Urinary bladder (tissue), 3 donors: ENCODE measurements at regions not wholly inside any gene's neighbourhood (a gene's known extent, or its start where the extent isn't known, plus 50 kb on each side); places are given as distances from the start of the nearest gene placed in this dataset.

Experiments used
- DNase-seq: peaks from one replicate; pipeline ENCODE4 v3.0.0-alpha.2; 2015; ENCODE audit errors: extremely low spot score
- H3K27ac ChIP-seq: one replicate; pipeline ENCODE4 v1.5.1; 2013; ENCODE audit warnings: low read depth, mild to moderate bottlenecking, moderate library complexity
- H3K36me3 ChIP-seq: one replicate; pipeline ENCODE4 v1.6.1; 2013; ENCODE audit warnings: mild to moderate bottlenecking, moderate library complexity; ENCODE audit not compliant: insufficient read depth
- H3K4me1 ChIP-seq: one replicate; pipeline ENCODE4 v1.6.1; 2013; ENCODE audit warnings: mild to moderate bottlenecking, moderate library complexity; ENCODE audit not compliant: insufficient read depth
- H3K4me3 ChIP-seq: one replicate; pipeline ENCODE4 v1.5.1; 2013; ENCODE audit warnings: low read depth, low read length
- WGBS: extraction: QIAGEN DNeasy Blood & Tissue Kit; methylation state at CpG from one replicate; pipeline ENCODE4 v1.1.7; 2013; 5-methylcytosine and 5-hydroxymethylcytosine counted together
- donor health status: healthy with polysubstance abuse.
- donor health status: healthy.

GRCh38 chr3:16724487-16724886, 119.3 kb upstream of the DAZL start:
- Histone ChIP-seq H3K4me1 (no peaks in the 10 kb centered on the region), H3K4me3 (no peak overlapping the region), H3K36me3 (no peaks in the 10 kb centered on the region), H3K27ac (no peak overlapping the region)
- 57% methylated on average over 3 of the region's 3 CpGs for WGBS
- DNase-seq, result no peak

GRCh38 chr3:16725972-16726371, 120.7 kb upstream of the DAZL start:
- Histone ChIP-seq H3K4me1 (no peaks in the 10 kb centered on the region), H3K27ac (no peak overlapping the region), H3K36me3 (no peaks in the 10 kb centered on the region), H3K4me3 (no peak overlapping the region)
- DNase-seq, result no peak
- 0% methylated on average over 1 of the region's 1 CpG for WGBS

GRCh38 chr3:16728770-16729745, 123.8 kb upstream of the DAZL start:
- no peaks in the 10 kb centered on the region for H3K4me1 ChIP-seq
- H3K27ac ChIP-seq, result no peak overlapping the region
- H3K4me3 ChIP-seq, result no peak overlapping the region
- H3K36me3 ChIP-seq, result no peaks in the 10 kb centered on the region
- 68% methylated on average over 4 of the region's 4 CpGs for WGBS
- no peak for DNase-seq

- Histone ChIP-seq H3K36me3 (no peaks in the 10 kb centered on the region), H3K27ac (no peak overlapping the region), H3K4me1 (no peaks in the 10 kb centered on the region), H3K4me3 (no peak overlapping the region)
- WGBS, result 91% methylated on average over 1 of the region's 1 CpG
- DNase-seq, result no peak
Observed at GRCh38 chr3:16738451-16738850, 133.2 kb upstream of the DAZL start.

- no peak overlapping the region for H3K4me3 ChIP-seq
- no peak overlapping the region for H3K27ac ChIP-seq
- WGBS, result 58% methylated on average over 5 of the region's 5 CpGs
- no peaks in the 10 kb centered on the region for H3K36me3 ChIP-seq
- H3K4me1 ChIP-seq, result no peaks in the 10 kb centered on the region
- DNase-seq, result no peak
Observed at GRCh38 chr3:16739541-16740105, 134.4 kb upstream of the DAZL start.

GRCh38 chr3:16740515-16740914, 135.3 kb upstream of the DAZL start:
- WGBS, result 95% methylated on average over 1 of the region's 1 CpG
- DNase-seq, result no peak
- Histone ChIP-seq H3K27ac (no peak overlapping the region), H3K4me1 (no peaks in the 10 kb centered on the region), H3K36me3 (no peaks in the 10 kb centered on the region), H3K4me3 (no peak overlapping the region)

GRCh38 chr3:16741103-16741758, 136.0 kb upstream of the DAZL start:
- Histone ChIP-seq H3K4me1 (no peaks in the 10 kb centered on the region), H3K27ac (no peak overlapping the region), H3K36me3 (no peaks in the 10 kb centered on the region), H3K4me3 (no peak overlapping the region)
- WGBS, result 76% methylated on average over 4 of the region's 4 CpGs
- no peak for DNase-seq

- no peak for DNase-seq
- no peak overlapping the region for H3K4me3 ChIP-seq
- no peaks in the 10 kb centered on the region for H3K36me3 ChIP-seq
- no peaks in the 10 kb centered on the region for H3K4me1 ChIP-seq
- WGBS, result 80% methylated on average over 4 of the region's 4 CpGs
- no peak overlapping the region for H3K27ac ChIP-seq
Observed at GRCh38 chr3:16741890-16742289, 136.7 kb upstream of the DAZL start.

GRCh38 chr3:16743276-16743675, 138.1 kb upstream of the DAZL start:
- H3K36me3 ChIP-seq, result no peaks in the 10 kb centered on the region
- H3K27ac ChIP-seq, result no peak overlapping the region

GRCh38 chr3:16759227-16759903, 125.4 kb upstream of the PLCL2 start:
- Histone ChIP-seq H3K27ac (no peak overlapping the region), H3K4me1 (no peaks in the 10 kb centered on the region), H3K4me3 (no peak overlapping the region), H3K36me3 (no peaks in the 10 kb centered on the region)
- no peak for DNase-seq
- WGBS, result 79% methylated on average over 2 of the region's 2 CpGs

More at GRCh38 chr3:16743276-16743675, 138.1 kb upstream of the DAZL start:
- H3K4me1 ChIP-seq, result no peaks in the 10 kb centered on the region
- no peak for DNase-seq
- H3K4me3 ChIP-seq, result no peak overlapping the region

- DNase-seq, result no peak
- Histone ChIP-seq H3K4me1 (no peaks in the 10 kb centered on the region), H3K27ac (no peak overlapping the region), H3K4me3 (no peak overlapping the region), H3K36me3 (no peaks in the 10 kb centered on the region)
- 97% methylated on average over 1 of the region's 1 CpG for WGBS
Observed at GRCh38 chr3:16761571-16761970, 123.2 kb upstream of the PLCL2 start.

GRCh38 chr3:16765661-16766060, 119.1 kb upstream of the PLCL2 start:
- H3K4me3 ChIP-seq, result no peak overlapping the region

GRCh38 chr3:16767006-16767405, 117.7 kb upstream of the PLCL2 start:
- H3K4me3 ChIP-seq, result no peak overlapping the region
- WGBS, result 55% methylated on average over 3 of the region's 3 CpGs
- no peak for DNase-seq

More at GRCh38 chr3:16765661-16766060, 119.1 kb upstream of the PLCL2 start:
- no peak overlapping the region for H3K27ac ChIP-seq
- H3K4me1 ChIP-seq, result no peaks in the 10 kb centered on the region
- 95% methylated on average over 1 of the region's 1 CpG for WGBS
- H3K36me3 ChIP-seq, result no peaks in the 10 kb centered on the region
- DNase-seq, result no peak

More at GRCh38 chr3:16767006-16767405, 117.7 kb upstream of the PLCL2 start:
- Histone ChIP-seq H3K36me3 (no peaks in the 10 kb centered on the region), H3K4me1 (no peaks in the 10 kb centered on the region), H3K27ac (no peak overlapping the region)
